Hepatocyte (in vitro differentiated cells): ENCODE measurements at regions not wholly inside any gene's neighbourhood (a gene's known extent, or its start where the extent isn't known, plus 50 kb on each side); places are given as distances from the start of the nearest gene placed in this dataset.

Experiments
- EZH2 ChIP-seq: fragments of 200-600 bp; sonication (generic); IDR thresholded peaks from 2 replicates; pipeline ENCODE4 v1.6.1; 2016; ENCODE audit warnings: antibody characterized with exemption, mild to moderate bottlenecking, borderline replicate concordance
- EZH2phosphoT487 ChIP-seq: fragments of 200-600 bp; sonication (generic); IDR thresholded peaks from one replicate; pipeline ENCODE4 v1.6.1; 2018; ENCODE audit warnings: antibody characterized with exemption, mild to moderate bottlenecking, low read depth, moderate library complexity; ENCODE audit not compliant: unreplicated experiment, severe bottlenecking
- TF ChIP-seq, protein P1 (sequence below): fragments of 200-600 bp; sonication (generic); IDR thresholded peaks from 2 replicates; pipeline ENCODE4 v1.5.1; 2016; ENCODE audit warnings: antibody characterized with exemption, mild to moderate bottlenecking; ENCODE audit not compliant: poor library complexity

DNA sequence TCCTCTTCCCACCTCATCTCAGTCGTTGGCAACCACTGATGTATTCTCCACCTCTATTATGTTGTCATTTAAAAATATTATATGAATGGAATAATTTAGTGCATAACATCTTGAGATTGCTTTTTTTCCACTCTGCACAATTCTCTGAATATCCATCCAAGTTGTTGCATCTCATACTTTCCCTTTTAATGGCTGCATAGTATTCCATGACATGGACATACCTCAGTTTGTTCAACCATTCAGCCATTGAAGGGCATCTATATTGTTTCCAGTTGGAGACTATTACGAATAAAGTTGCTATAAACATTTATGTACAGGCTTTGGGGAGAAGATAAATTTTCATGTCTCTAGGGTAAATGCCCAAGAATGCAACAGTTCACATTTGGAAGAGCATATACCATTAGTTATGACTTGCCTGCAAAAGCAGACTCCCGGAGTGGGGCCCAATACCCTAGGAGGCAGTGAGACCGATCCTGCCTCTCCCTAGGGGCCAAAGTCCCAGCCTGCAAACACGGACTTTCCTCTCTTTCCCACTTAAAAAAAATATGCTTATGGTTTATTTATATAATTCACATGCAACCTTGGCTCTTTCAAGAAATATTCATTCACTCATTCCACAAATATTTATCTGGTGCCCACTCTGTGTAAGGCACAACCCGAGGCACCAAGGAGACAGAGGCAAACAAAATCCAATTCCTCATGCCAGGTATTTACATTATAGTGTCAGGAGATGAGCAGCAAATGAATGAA lies 227.0 kb upstream of the PMEPA1 start:
- TF ChIP-seq, protein P1, sequence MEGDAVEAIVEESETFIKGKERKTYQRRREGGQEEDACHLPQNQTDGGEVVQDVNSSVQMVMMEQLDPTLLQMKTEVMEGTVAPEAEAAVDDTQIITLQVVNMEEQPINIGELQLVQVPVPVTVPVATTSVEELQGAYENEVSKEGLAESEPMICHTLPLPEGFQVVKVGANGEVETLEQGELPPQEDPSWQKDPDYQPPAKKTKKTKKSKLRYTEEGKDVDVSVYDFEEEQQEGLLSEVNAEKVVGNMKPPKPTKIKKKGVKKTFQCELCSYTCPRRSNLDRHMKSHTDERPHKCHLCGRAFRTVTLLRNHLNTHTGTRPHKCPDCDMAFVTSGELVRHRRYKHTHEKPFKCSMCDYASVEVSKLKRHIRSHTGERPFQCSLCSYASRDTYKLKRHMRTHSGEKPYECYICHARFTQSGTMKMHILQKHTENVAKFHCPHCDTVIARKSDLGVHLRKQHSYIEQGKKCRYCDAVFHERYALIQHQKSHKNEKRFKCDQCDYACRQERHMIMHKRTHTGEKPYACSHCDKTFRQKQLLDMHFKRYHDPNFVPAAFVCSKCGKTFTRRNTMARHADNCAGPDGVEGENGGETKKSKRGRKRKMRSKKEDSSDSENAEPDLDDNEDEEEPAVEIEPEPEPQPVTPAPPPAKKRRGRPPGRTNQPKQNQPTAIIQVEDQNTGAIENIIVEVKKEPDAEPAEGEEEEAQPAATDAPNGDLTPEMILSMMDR = no peak
- TF ChIP-seq EZH2phosphoT487 = no peak
- TF ChIP-seq EZH2 = no peak
